LNCAP (cell line): ENCODE measurements at regions not wholly inside any gene's neighbourhood (a gene's known extent, or its start where the extent isn't known, plus 50 kb on each side); places are given as distances from the start of the nearest gene placed in this dataset.

Experiments used
- CTCF ChIP-seq: fragments of 450-650 bp; IDR thresholded peaks from 2 replicates; pipeline ENCODE4 v1.5.1; 2017; ENCODE audit warnings: mild to moderate bottlenecking

GRCh38 chr3:168157099-168157700 lies 61.5 kb upstream of the GOLIM4 start:
- TF ChIP-seq CTCF = no peak

GRCh38 chr3:168156479-168156878 lies 60.8 kb upstream of the GOLIM4 start:
- no peak for TF ChIP-seq CTCF

GRCh38 chr3:168155303-168155702 lies 59.6 kb upstream of the GOLIM4 start:
- TF ChIP-seq CTCF = no peak

- TF ChIP-seq CTCF = no peak
These were observed 58.4 kb upstream of the GOLIM4 start for GRCh38 chr3:168154089-168154488.

- no peak for TF ChIP-seq CTCF
These were observed 56.4 kb upstream of the GOLIM4 start for GRCh38 chr3:168152149-168152548.
